ENCODE measurements at regions not wholly inside any gene's neighbourhood (a gene's known extent, or its start where the extent isn't known, plus 50 kb on each side); places are given as distances from the start of the nearest gene placed in this dataset.

GRCh38 chr1:81242103-81242502 is 558.6 kb upstream of the ADGRL2 start:
- Histone ChIP-seq H3K27me3 (no peaks in the 10 kb centered on the region), H3K9me3 (no peaks in the 10 kb centered on the region), H3K27ac (no peak overlapping the region), H3K36me3 (no peaks in the 10 kb centered on the region), H3K4me3 (no peak overlapping the region), H3K4me1 (peaks cover 0 to 17% of the 10 kb centered on the region in 2 donors)
- no peak for TF ChIP-seq CTCF (IDR thresholded peaks at IDR 0.05)
- DNase-seq (ENCODE audit: low spot score), result no peak

GRCh38 chr1:81238129-81238528 is 562.6 kb upstream of the ADGRL2 start:
- Histone ChIP-seq H3K4me1 (peaks cover 0 to 17% of the 10 kb centered on the region in 2 donors), H3K4me3 (peak overlapping the region in 1 of 2 donors; percentile 28)
- no peak for TF ChIP-seq CTCF (IDR thresholded peaks at IDR 0.05)

GRCh38 chr1:81237473-81238089 is 563.2 kb upstream of the ADGRL2 start:
- H3K4me1 ChIP-seq, result peaks cover 0 to 21% of the 10 kb centered on the region in 2 donors
- no peak for TF ChIP-seq CTCF (IDR thresholded peaks at IDR 0.05)
- H3K36me3 ChIP-seq, result no peaks in the 10 kb centered on the region
- no peaks in the 10 kb centered on the region for H3K9me3 ChIP-seq
- no peak for DNase-seq (ENCODE audit: low spot score)
- peak overlapping the region in 1 of 2 donors; percentile 28 for H3K4me3 ChIP-seq
- peak overlapping the region in 1 of 2 donors; percentile 26 for H3K27ac ChIP-seq
- H3K27me3 ChIP-seq, result no peaks in the 10 kb centered on the region

More at GRCh38 chr1:81238129-81238528, 562.6 kb upstream of the ADGRL2 start:
- Histone ChIP-seq H3K9me3 (no peaks in the 10 kb centered on the region), H3K36me3 (no peaks in the 10 kb centered on the region), H3K27me3 (no peaks in the 10 kb centered on the region), H3K27ac (peak overlapping the region in 1 of 2 donors; percentile 26)
- no peak for DNase-seq (ENCODE audit: low spot score)

- no peak overlapping the region for H3K27ac ChIP-seq
- no peaks in the 10 kb centered on the region for H3K27me3 ChIP-seq
- peaks cover 0 to 26% of the 10 kb centered on the region in 2 donors for H3K4me1 ChIP-seq
- no peak for DNase-seq (ENCODE audit: low spot score)
- no peaks in the 10 kb centered on the region for H3K9me3 ChIP-seq
- H3K36me3 ChIP-seq, result no peaks in the 10 kb centered on the region
- H3K4me3 ChIP-seq, result no peak overlapping the region
- no peak for TF ChIP-seq CTCF (IDR thresholded peaks at IDR 0.05)
These were observed 566.5 kb upstream of the ADGRL2 start for GRCh38 chr1:81234237-81234636.

- no peak for TF ChIP-seq CTCF (IDR thresholded peaks at IDR 0.05)
- DNase-seq (ENCODE audit: low spot score), result no peak
- no peak overlapping the region for H3K4me3 ChIP-seq
- H3K36me3 ChIP-seq, result no peaks in the 10 kb centered on the region
- H3K27ac ChIP-seq, result no peak overlapping the region
- H3K4me1 ChIP-seq, result peaks cover 0 to 20% of the 10 kb centered on the region in 2 donors
- no peaks in the 10 kb centered on the region for H3K9me3 ChIP-seq
- no peaks in the 10 kb centered on the region for H3K27me3 ChIP-seq
These were observed 567.1 kb upstream of the ADGRL2 start for GRCh38 chr1:81233591-81233990.

- Histone ChIP-seq H3K4me1 (peaks cover 0 to 9% of the 10 kb centered on the region in 2 donors), H3K27me3 (no peaks in the 10 kb centered on the region), H3K4me3 (no peak overlapping the region), H3K27ac (peak overlapping the region in 1 of 2 donors; percentile 61), H3K9me3 (no peaks in the 10 kb centered on the region), H3K36me3 (no peaks in the 10 kb centered on the region)
- DNase-seq (ENCODE audit: low spot score), result no peak
- no peak for TF ChIP-seq CTCF (IDR thresholded peaks at IDR 0.05)
These were observed 568.3 kb upstream of the ADGRL2 start for GRCh38 chr1:81232420-81232819.

All from right atrium auricular region (tissue), 2 donors.